Fibroblast of lung (primary cell): ENCODE measurements at regions not wholly inside any gene's neighbourhood (a gene's known extent, or its start where the extent isn't known, plus 50 kb on each side); places are given as distances from the start of the nearest gene placed in this dataset.

ENCODE experiments used
- EZH2 ChIP-seq: IDR thresholded peaks from 2 replicates; pipeline ENCODE4 v1.5.1; 2012; ENCODE audit warnings: low read length, control low read depth, mild to moderate bottlenecking; ENCODE audit errors: missing control alignments
- TF ChIP-seq, protein P1 (sequence below), 2 donors: IDR thresholded peaks in 1 of 2; conservative IDR thresholded peaks in 1 of 2; 1 replicate in 1 of 2; 2 replicates in 1 of 2; pipeline ENCODE4 v1.5.1; 2011 to 2012; ENCODE audit warnings: low read length in 2 of 2, control low read depth in 1 of 2, inconsistent platforms in 1 of 2, low read depth in 1 of 2, mild to moderate bottlenecking in 1 of 2

GRCh38 chr21:38898422-38899096 is 92.8 kb downstream of the ETS2 start:
- TF ChIP-seq EZH2, result no peak
- TF ChIP-seq, protein P1, sequence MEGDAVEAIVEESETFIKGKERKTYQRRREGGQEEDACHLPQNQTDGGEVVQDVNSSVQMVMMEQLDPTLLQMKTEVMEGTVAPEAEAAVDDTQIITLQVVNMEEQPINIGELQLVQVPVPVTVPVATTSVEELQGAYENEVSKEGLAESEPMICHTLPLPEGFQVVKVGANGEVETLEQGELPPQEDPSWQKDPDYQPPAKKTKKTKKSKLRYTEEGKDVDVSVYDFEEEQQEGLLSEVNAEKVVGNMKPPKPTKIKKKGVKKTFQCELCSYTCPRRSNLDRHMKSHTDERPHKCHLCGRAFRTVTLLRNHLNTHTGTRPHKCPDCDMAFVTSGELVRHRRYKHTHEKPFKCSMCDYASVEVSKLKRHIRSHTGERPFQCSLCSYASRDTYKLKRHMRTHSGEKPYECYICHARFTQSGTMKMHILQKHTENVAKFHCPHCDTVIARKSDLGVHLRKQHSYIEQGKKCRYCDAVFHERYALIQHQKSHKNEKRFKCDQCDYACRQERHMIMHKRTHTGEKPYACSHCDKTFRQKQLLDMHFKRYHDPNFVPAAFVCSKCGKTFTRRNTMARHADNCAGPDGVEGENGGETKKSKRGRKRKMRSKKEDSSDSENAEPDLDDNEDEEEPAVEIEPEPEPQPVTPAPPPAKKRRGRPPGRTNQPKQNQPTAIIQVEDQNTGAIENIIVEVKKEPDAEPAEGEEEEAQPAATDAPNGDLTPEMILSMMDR (conservative IDR thresholded peaks at IDR 0.05 in 1 of 2, IDR thresholded peaks at IDR 0.05 in 1 of 2; ENCODE audit: low read depth in 1 of 2, low read length in 2 of 2), result no peak
